K562 (cell line): ENCODE measurements at regions not wholly inside any gene's neighbourhood (a gene's known extent, or its start where the extent isn't known, plus 50 kb on each side); places are given as distances from the start of the nearest gene placed in this dataset.

ENCODE experiments used
- ATAC-seq: fragments of 200-7000 bp; cut with Tn5 transposase; 3 replicates; pipeline ENCODE4 v1.9.1; 2020; ENCODE audit warnings: moderate library complexity
- BruUV-seq: library from RNA; stranded (reverse); fragments of 400-500 nt; replicated peaks from 2 replicates; lab custom pipeline; 2021; lab: Mats Ljungman, UMichigan
- CTCF ChIA-PET: fragments of 300-600 bp; formaldehyde crosslinking; extraction: SDS; loops from one replicate; lab custom pipeline; 2021; ENCODE audit warnings: low intra/inter-chr PET ratio; lab: Yijun Ruan, JAX
- POLR2A ChIA-PET: fragments of 300-600, 350-650 bp; sonication (Branson Sonifier 250); formaldehyde crosslinking; extraction: SDS; loops from one replicate; lab custom pipeline; 2021; ENCODE audit warnings: antibody characterized with exemption, inconsistent platforms; lab: Yijun Ruan, JAX
- DNase-seq, 4 experiments: peaks; one replicate each; pipeline versions ENCODE4 v3.0.0 to v3.0.0-alpha.2; 2011 to 2018; ENCODE audit warnings: low spot score in 3 of 4, mixed read lengths in 3 of 4; ENCODE audit errors: extremely low read depth in 1 of 4
- FAIRE-seq: peaks from 2 replicates; lab custom pipeline; 2011; peaks lifted over from hg19 to GRCh38; lab: Jason Lieb, UNC
- H2AFZ ChIP-seq: 2 replicates; pipeline ENCODE4 v1.6.0; 2011; ENCODE audit warnings: low read depth, low read length, control low read depth, inconsistent platforms
- H3K27ac ChIP-seq: fragments of 200-600 bp; 3 replicates; pipeline ENCODE4 v1.8.0; 2011; ENCODE audit warnings: low read depth, mild to moderate bottlenecking, control low read depth, inconsistent platforms, low read length, moderate library complexity, mixed read lengths; ENCODE audit errors: extremely low read depth
- H3K27me3 ChIP-seq, 2 experiments: fragments of 300-600 bp in 1 of 2; 2 replicates in 1 of 2; 3 replicates in 1 of 2; pipeline versions ENCODE4 v1.6.0 to v1.8.0; 2011; ENCODE audit warnings: inconsistent platforms in 2 of 2, low read length in 2 of 2, mild to moderate bottlenecking in 1 of 2, mixed read lengths in 1 of 2, moderate library complexity in 1 of 2; ENCODE audit not compliant: control insufficient read depth in 2 of 2, insufficient read depth in 2 of 2
- H3K36me3 ChIP-seq: fragments of 300-600 bp; 3 replicates; pipeline ENCODE4 v1.8.0; 2011; ENCODE audit warnings: mild to moderate bottlenecking, low read length, inconsistent platforms; ENCODE audit not compliant: control insufficient read depth, insufficient read depth
- H3K4me1 ChIP-seq, 2 experiments: fragments of 200-600 bp in 1 of 2; replicated peaks in 1 of 2; 2 replicates in 1 of 2; 3 replicates in 1 of 2; pipeline versions ENCODE4 v1.5.1 to v1.8.0; 2011; ENCODE audit warnings: inconsistent platforms in 2 of 2, low read length in 2 of 2, mild to moderate bottlenecking in 1 of 2, mixed read lengths in 1 of 2, moderate library complexity in 1 of 2; ENCODE audit not compliant: control insufficient read depth in 2 of 2, insufficient read depth in 2 of 2
- H3K4me2 ChIP-seq: 2 replicates; pipeline ENCODE4 v1.6.1; 2011; ENCODE audit warnings: low read length, control low read depth, inconsistent platforms, mixed read lengths; ENCODE audit not compliant: insufficient read depth
- H3K4me3 ChIP-seq: fragments of 200-600 bp; sonication (generic), shearing (Covaris generic); 2 replicates; pipeline ENCODE4 v1.5.1; 2016; ENCODE audit warnings: control low read depth, inconsistent platforms
- H3K79me2 ChIP-seq: fragments of 200-600 bp; 3 replicates; pipeline ENCODE4 v1.8.0; 2011; ENCODE audit warnings: low read length, inconsistent platforms; ENCODE audit not compliant: control insufficient read depth, insufficient read depth
- H3K9ac ChIP-seq, 2 experiments: 2 replicates each; pipeline versions ENCODE4 v1.6.0 to v1.6.1; 2011; ENCODE audit warnings: low read depth in 2 of 2, low read length in 2 of 2, control low read depth in 1 of 2, inconsistent platforms in 1 of 2, mild to moderate bottlenecking in 1 of 2, mixed read lengths in 1 of 2; ENCODE audit not compliant: insufficient read depth in 1 of 2
- H3K9me1 ChIP-seq: one replicate; pipeline ENCODE4 v1.6.0; 2011; ENCODE audit warnings: inconsistent platforms, mild to moderate bottlenecking, low read length, moderate library complexity; ENCODE audit not compliant: control insufficient read depth, insufficient read depth
- H3K9me3 ChIP-seq: replicated peaks from 2 replicates; pipeline ENCODE4 v1.5.1; 2011; ENCODE audit warnings: low read depth, low read length, inconsistent platforms; ENCODE audit not compliant: control insufficient read depth, insufficient read depth
- H4K20me1 ChIP-seq: replicated peaks from 2 replicates; pipeline ENCODE4 v1.6.1; 2011; ENCODE audit warnings: low read length, inconsistent platforms, mixed read lengths; ENCODE audit not compliant: control insufficient read depth, insufficient read depth
- ATF7 ChIP-seq: fragments of 450-650 bp; IDR thresholded peaks from 2 replicates; pipeline ENCODE4 v1.7.1; 2014; ENCODE audit warnings: mild to moderate bottlenecking, moderate library complexity
- CEBPB ChIP-seq: fragments of 450-650 bp; IDR thresholded peaks from 2 replicates; pipeline ENCODE4 v1.6.1; 2016; ENCODE audit warnings: missing genetic modification characterization, missing compliant biosample characterization
- CHCHD3 ChIP-seq: fragments of 250-450 bp; sonication (Bioruptor Pico); IDR thresholded peaks from 2 replicates; pipeline ENCODE4 v2.1.2; 2022; ENCODE audit warnings: mild to moderate bottlenecking
- EGR1 ChIP-seq: fragments of 450-650 bp; conservative IDR thresholded peaks from 2 replicates; pipeline ENCODE4 v1.6.1; 2017; ENCODE audit warnings: mild to moderate bottlenecking
- ILK ChIP-seq: fragments of 450-650 bp; IDR thresholded peaks from 2 replicates; pipeline ENCODE4 v1.6.1; 2016; ENCODE audit warnings: missing genetic modification characterization, low read depth, mild to moderate bottlenecking, missing compliant biosample characterization, moderate library complexity, borderline replicate concordance
- PTRF ChIP-seq: fragments of 450-650 bp; IDR thresholded peaks from 2 replicates; pipeline ENCODE4 v1.6.1; 2016; ENCODE audit warnings: mild to moderate bottlenecking, missing genetic modification characterization, missing compliant biosample characterization
- PTTG1 ChIP-seq: fragments of 450-650 bp; IDR thresholded peaks from 2 replicates; pipeline ENCODE4 v1.6.1; 2016; ENCODE audit warnings: low read depth, mild to moderate bottlenecking, missing genetic modification characterization, missing compliant biosample characterization
- RBBP5 ChIP-seq: fragments of 200-600 bp; sonication (generic); IDR thresholded peaks from 2 replicates; pipeline ENCODE4 v1.6.1; 2012; ENCODE audit warnings: borderline replicate concordance, mild to moderate bottlenecking, low read length, control low read depth, inconsistent platforms; ENCODE audit not compliant: insufficient read depth, poor library complexity, severe bottlenecking
- ZNF274 ChIP-seq: IDR thresholded peaks from 2 replicates; pipeline ENCODE4 v1.6.1; 2011; ENCODE audit warnings: low read depth, mild to moderate bottlenecking, low read length, moderate library complexity, borderline replicate concordance
- WGBS: fragments of 100-300 bp; shearing (Covaris generic); methylation state at CpG from one replicate; pipeline ENCODE4 v1.1.6; 2016; ENCODE audit warnings: low coverage, mixed read lengths; ENCODE audit not compliant: insufficient coverage; ENCODE audit errors: missing lambda C conversion rate; 5-methylcytosine and 5-hydroxymethylcytosine counted together
- in situ Hi-C: fragments of 300-500 bp; cut with MboI; formaldehyde crosslinking; loops from 4 replicates; pipeline ENCODE4 v1.15.0; 2018; ENCODE audit warnings: inconsistent platforms, mixed read lengths
- intact Hi-C: fragments of 100-400 bp; cut with micrococcal nuclease; formaldehyde crosslinking; loops from 2 replicates; pipeline ENCODE4 v1.14.2; 2022
- TF ChIP-seq, protein P1 (sequence below): fragments of 250-450 bp; sonication (Bioruptor Pico); IDR thresholded peaks from 2 replicates; pipeline ENCODE4 v1.5.0; 2022; ENCODE audit warnings: mild to moderate bottlenecking
- TF ChIP-seq, protein P2 (sequence below): sonication (generic); formaldehyde crosslinking; IDR thresholded peaks from 2 replicates; pipeline ENCODE4 v1.8.0; 2022; ENCODE audit warnings: mild to moderate bottlenecking, missing genetic modification reagents
- TF ChIP-seq, protein P3 (sequence below): fragments of 450-650 bp; IDR thresholded peaks from 2 replicates; pipeline ENCODE4 v1.6.1; 2016; ENCODE audit warnings: low read depth, mild to moderate bottlenecking, moderate library complexity
- TF ChIP-seq, protein P4 (sequence below): fragments of 200-400 bp; formaldehyde crosslinking; IDR thresholded peaks from 2 replicates; pipeline ENCODE4 v1.6.1; 2017; ENCODE audit warnings: mild to moderate bottlenecking, low read depth, low read length, moderate library complexity

DNA sequence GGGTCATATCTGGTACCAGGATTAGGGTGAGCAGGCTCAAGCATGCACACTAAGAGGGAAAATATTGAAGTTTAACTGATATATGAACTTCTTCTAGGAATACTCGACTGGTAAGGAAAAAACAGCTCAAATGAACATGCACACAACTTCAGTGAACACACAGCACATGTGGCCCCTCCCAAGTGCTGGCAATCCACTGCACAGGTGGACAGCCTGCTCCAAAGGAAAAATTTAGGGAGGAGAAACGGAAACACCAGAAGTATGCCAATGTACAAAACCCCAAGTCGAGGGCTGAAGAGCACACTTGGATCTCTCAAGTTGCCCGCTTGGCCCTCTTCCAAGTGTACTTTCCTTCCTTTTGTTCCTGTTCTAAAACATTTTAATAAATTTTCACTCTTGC is 205.0 kb upstream of the FAM47C start:
- ATAC-seq (no peak), DNase-seq (no peak), FAIRE-seq (no peak)
- ChIA-PET CTCF (no interaction called here), POLR2A (no interaction called here)
- no peak overlapping the region for H2AFZ ChIP-seq
- H3K4me1 ChIP-seq: no peaks in the 10 kb centered on the region
- no peak overlapping the region for H3K9ac ChIP-seq
- H4K20me1 ChIP-seq: no peaks in the 10 kb centered on the region
- no peak overlapping the region for H3K27ac ChIP-seq
- H3K9me3 ChIP-seq: no peaks in the 10 kb centered on the region
- no peaks in the 10 kb centered on the region for H3K79me2 ChIP-seq
- 0% methylated on average over 3 of the region's 4 CpGs for WGBS
- BruUV-seq: no TSS peak
- no peak overlapping the region for H3K4me3 ChIP-seq
- no peaks in the 10 kb centered on the region for H3K9me1 ChIP-seq
- no peaks in the 10 kb centered on the region for H3K27me3 ChIP-seq
- intact Hi-C loops: no loop called here
- H3K4me2 ChIP-seq: no peak overlapping the region
- in situ Hi-C loops: no loop called here
- H3K36me3 ChIP-seq: no peaks in the 10 kb centered on the region
- TF ChIP-seq, protein P1, sequence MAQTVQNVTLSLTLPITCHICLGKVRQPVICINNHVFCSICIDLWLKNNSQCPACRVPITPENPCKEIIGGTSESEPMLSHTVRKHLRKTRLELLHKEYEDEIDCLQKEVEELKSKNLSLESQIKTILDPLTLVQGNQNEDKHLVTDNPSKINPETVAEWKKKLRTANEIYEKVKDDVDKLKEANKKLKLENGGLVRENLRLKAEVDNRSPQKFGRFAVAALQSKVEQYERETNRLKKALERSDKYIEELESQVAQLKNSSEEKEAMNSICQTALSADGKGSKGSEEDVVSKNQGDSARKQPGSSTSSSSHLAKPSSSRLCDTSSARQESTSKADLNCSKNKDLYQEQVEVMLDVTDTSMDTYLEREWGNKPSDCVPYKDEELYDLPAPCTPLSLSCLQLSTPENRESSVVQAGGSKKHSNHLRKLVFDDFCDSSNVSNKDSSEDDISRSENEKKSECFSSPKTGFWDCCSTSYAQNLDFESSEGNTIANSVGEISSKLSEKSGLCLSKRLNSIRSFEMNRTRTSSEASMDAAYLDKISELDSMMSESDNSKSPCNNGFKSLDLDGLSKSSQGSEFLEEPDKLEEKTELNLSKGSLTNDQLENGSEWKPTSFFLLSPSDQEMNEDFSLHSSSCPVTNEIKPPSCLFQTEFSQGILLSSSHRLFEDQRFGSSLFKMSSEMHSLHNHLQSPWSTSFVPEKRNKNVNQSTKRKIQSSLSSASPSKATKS: no peak
- TF ChIP-seq PTTG1 (tag) (no peak), EGR1 (no peak), ATF7 (no peak), ILK (tag) (no peak), CEBPB (tag) (no peak), RBBP5 (no peak), ZNF274 (no peak), CHCHD3 (no peak), PTRF (tag) (no peak)
- TF ChIP-seq, protein P2, sequence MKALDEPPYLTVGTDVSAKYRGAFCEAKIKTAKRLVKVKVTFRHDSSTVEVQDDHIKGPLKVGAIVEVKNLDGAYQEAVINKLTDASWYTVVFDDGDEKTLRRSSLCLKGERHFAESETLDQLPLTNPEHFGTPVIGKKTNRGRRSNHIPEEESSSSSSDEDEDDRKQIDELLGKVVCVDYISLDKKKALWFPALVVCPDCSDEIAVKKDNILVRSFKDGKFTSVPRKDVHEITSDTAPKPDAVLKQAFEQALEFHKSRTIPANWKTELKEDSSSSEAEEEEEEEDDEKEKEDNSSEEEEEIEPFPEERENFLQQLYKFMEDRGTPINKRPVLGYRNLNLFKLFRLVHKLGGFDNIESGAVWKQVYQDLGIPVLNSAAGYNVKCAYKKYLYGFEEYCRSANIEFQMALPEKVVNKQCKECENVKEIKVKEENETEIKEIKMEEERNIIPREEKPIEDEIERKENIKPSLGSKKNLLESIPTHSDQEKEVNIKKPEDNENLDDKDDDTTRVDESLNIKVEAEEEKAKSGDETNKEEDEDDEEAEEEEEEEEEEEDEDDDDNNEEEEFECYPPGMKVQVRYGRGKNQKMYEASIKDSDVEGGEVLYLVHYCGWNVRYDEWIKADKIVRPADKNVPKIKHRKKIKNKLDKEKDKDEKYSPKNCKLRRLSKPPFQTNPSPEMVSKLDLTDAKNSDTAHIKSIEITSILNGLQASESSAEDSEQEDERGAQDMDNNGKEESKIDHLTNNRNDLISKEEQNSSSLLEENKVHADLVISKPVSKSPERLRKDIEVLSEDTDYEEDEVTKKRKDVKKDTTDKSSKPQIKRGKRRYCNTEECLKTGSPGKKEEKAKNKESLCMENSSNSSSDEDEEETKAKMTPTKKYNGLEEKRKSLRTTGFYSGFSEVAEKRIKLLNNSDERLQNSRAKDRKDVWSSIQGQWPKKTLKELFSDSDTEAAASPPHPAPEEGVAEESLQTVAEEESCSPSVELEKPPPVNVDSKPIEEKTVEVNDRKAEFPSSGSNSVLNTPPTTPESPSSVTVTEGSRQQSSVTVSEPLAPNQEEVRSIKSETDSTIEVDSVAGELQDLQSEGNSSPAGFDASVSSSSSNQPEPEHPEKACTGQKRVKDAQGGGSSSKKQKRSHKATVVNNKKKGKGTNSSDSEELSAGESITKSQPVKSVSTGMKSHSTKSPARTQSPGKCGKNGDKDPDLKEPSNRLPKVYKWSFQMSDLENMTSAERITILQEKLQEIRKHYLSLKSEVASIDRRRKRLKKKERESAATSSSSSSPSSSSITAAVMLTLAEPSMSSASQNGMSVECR (CRISPR knock-in tag): no peak
- TF ChIP-seq, protein P3, sequence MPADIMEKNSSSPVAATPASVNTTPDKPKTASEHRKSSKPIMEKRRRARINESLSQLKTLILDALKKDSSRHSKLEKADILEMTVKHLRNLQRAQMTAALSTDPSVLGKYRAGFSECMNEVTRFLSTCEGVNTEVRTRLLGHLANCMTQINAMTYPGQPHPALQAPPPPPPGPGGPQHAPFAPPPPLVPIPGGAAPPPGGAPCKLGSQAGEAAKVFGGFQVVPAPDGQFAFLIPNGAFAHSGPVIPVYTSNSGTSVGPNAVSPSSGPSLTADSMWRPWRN: no peak
- TF ChIP-seq, protein P4, sequence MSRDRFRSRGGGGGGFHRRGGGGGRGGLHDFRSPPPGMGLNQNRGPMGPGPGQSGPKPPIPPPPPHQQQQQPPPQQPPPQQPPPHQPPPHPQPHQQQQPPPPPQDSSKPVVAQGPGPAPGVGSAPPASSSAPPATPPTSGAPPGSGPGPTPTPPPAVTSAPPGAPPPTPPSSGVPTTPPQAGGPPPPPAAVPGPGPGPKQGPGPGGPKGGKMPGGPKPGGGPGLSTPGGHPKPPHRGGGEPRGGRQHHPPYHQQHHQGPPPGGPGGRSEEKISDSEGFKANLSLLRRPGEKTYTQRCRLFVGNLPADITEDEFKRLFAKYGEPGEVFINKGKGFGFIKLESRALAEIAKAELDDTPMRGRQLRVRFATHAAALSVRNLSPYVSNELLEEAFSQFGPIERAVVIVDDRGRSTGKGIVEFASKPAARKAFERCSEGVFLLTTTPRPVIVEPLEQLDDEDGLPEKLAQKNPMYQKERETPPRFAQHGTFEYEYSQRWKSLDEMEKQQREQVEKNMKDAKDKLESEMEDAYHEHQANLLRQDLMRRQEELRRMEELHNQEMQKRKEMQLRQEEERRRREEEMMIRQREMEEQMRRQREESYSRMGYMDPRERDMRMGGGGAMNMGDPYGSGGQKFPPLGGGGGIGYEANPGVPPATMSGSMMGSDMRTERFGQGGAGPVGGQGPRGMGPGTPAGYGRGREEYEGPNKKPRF: no peak
